ENCODE measurements at regions not wholly inside any gene's neighbourhood (a gene's known extent, or its start where the extent isn't known, plus 50 kb on each side); places are given as distances from the start of the nearest gene placed in this dataset.

- TF ChIP-seq CTCF (IDR thresholded peaks at IDR 0.05) (no peak), POLR2A (IDR thresholded peaks at IDR 0.05) (no peak)
Measured at GRCh38 chr6:134723081-134723871, 226.6 kb downstream of the ALDH8A1 start.

All from right lobe of liver (tissue), 4 donors.